Frontal cortex (tissue), 3 donors: ENCODE measurements at regions not wholly inside any gene's neighbourhood (a gene's known extent, or its start where the extent isn't known, plus 50 kb on each side); places are given as distances from the start of the nearest gene placed in this dataset.
A peak's percentile ranks its signal among the peaks of the same experiment; 100 is the strongest.
"Not testable (repeated sequence)": the region's sequence is repeated elsewhere in the genome, so short reads cannot be mapped to it uniquely, and the experiment has no call there.

Experiments used
- DNase-seq, 2 donors: peaks; one replicate each; pipeline ENCODE4 v3.0.0; 2012; ENCODE audit warnings: low spot score in 2 of 2
- FAIRE-seq: peaks from 2 replicates; lab custom pipeline; 2012; peaks lifted over from hg19 to GRCh38; lab: Jason Lieb, UNC
- donor health status: control.
- donor health status: control.
- donor health status: control.

DNA sequence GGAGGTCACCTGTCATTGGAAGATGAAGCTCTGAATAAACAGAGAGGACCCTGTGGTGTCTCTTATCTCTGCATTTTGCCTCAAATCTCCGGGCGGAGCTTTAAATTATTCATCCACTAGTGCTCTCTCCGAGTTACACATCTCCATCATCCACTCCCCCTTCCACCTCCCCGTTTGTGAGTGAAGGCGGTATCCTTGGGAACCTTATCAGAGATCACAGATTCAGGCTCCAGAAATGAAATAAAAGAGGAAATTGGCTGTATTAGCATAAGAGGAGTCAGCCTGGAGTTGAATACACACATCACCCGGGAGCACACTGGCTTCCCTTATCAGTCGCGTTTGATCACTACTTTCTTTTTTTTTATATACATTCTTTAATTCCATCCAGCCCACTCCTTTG, 1184.8 kb downstream of the GATA3 start:
- DNase-seq (no peak), FAIRE-seq (no peak)

DNA sequence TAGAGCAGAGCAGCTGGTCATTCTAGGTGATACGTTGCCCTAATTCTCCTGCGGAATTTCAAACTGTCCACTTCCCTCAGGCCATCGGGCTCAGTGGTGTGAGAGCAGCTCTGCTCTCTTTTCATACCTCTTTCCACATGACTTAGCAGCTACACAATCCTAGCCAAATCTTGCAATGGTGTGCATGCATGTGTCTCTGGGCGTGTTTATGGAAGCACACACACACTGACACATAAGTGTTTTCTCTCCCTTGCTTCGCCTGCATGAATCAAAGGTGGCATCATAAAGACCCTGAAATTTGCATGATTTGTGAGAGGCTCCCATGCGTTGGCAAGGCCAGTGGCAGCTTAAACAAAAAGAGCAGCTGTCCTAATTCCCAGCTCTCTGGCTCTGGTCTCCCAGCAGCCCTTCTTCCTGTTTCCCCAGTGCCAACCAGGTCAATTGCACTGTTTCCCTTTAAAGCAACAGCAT, 1189.5 kb downstream of the GATA3 start:
- FAIRE-seq: no peak
- DNase-seq: peak in 1 of 2 donors; percentile 2

DNA sequence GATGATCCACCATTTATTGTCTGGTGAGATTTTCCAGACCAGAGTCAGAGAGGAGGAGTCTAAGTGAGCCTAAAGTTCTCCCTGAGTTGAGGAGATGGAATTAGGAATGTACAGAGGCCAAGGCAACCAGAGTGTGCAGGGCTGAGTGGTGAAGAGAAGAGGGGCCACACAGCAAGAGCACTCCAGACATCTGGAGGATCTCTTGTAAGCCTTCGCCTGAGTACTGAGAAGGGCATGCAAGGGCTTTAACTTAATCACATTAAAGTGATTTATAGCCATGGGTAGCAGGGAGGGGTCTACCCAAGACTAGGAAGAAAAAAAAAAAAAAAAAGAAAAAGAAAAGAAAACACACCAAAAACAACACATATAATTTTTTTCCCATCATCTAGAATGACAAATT, 1190.4 kb downstream of the GATA3 start:
- DNase-seq (no peak), FAIRE-seq (no peak)

DNA sequence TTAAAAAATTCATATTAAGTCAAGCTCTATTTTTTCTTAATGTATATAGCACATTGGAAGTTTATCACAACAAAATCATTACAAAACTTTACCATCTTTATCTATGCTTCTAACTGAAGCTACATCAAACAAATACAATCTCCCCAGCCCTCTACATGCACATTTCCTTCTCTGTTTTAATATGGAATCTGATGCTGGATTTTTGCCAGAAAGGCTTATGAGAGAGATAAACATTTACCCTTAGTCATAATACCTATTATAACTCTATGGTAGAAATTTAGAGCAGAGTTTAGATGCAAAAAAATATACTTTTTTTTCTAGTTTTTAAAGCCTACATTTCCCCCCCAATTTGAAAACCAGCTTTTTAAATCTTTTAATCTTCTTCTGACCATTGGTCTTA, 1198.6 kb downstream of the GATA3 start:
- DNase-seq (no peak), FAIRE-seq (no peak)

DNA sequence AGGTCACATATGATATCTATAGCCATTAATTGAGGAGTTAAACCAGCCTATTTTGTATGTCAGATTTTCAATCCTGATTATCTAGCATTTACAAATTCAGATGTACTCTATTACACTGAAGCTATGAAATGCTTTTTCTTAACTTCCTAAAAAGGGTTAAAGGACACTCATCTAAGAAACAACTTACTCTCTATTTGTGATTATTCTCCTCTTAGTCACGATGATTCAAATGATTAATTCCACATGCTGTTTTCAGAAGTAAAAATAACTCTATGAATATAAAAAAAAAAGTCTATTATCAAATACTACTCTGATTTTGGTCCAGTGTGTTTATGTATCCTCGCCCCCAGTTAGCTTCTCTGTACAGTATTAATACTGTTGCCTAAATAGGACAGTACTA, 1199.9 kb downstream of the GATA3 start:
- FAIRE-seq (no peak), DNase-seq (no peak)

DNA sequence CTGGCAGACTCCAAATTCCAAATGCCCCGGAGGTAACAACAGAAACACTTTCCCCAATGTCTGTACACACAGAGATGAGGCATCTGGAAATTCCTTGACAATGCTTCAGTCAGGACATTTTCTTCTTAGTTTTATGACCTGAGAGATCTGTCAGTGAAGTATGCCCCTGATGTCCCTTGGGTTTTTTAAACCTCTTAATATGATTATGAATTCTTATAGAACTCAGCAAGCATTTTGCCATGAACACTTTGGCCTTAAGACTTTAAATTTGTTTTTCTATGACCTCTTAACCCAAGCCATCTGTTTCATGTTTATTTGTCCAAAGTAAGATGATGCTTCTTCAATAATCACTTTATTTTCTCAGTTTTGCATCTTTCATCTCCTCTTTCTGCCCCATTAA, 1206.2 kb downstream of the GATA3 start:
- FAIRE-seq (no peak), DNase-seq (no peak)

DNA sequence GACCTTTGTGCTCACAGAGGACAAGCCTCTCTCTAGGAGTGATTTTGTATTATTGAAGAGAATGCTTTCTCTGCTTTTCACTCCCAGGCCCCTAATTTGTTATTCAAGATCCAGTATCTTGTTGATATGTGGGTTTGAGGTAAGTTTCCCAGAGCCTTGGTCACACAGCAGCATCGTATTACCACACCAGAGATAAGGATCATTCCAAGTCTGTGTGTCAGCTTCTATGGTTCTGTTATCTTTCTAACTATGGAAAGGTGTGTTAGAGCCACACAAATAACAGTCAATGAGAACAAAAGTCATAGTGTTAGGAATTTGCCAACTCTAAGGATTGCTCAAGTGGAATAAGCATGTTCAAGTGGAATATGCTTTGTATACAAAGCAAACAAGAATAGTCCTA, 1208.3 kb downstream of the GATA3 start:
- no peak for FAIRE-seq
- DNase-seq: no peak

- FAIRE-seq (no peak), DNase-seq (no peak)
Measured at GRCh38 chr10:9268176-9268575, 1213.7 kb downstream of the GATA3 start.

GRCh38 chr10:9273126-9273833, 1218.8 kb downstream of the GATA3 start:
- not testable (repeated sequence) for FAIRE-seq, DNase-seq

DNA sequence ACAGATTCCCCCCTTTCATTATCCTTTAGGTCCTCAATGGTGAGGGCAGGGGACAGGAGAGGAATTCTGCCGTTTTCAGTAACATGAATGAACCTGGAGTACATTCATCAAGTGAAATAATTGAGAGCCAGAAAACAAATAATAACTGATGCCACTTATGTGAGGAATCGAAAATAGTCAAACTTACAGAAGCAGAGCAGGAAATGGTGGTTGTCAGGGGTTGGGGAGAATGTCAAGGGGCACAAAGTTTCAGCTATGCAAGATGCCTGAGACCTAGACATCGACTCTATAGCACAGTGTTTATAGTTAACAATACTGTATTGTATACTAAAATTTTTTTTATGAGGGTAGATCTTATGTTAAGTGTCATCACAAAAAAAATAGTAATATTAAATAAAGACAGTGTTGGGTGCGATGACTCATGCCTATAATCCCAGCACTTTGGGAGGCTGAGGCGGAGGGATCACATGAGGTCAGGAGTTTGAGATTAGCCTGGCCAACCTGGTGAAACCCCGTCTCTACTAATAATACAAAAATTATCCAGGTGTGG, 1219.8 kb downstream of the GATA3 start:
- no peak for DNase-seq
- FAIRE-seq: no peak

- DNase-seq (no peak), FAIRE-seq (no peak)
Measured at GRCh38 chr10:9275861-9276260, 1221.4 kb downstream of the GATA3 start.

DNA sequence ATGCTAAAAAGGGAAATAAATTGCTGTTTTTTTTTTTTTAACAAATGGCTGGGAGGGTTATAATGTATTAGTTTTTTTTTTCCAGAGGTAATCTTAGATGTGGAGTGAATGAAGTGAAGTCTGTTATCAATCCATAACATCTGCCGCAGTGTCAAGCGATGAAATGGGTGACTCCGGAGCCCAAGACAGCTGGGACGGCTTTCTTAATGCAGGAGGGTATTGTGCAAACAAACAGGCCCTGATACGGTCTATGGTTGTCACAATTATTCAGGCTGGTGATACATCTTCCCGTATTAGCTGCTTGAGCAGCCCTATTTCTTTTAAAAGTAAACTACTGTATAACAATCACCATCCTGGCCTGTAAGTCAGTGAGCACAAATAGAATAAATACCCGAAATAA, 1231.2 kb downstream of the GATA3 start:
- FAIRE-seq: no peak
- DNase-seq: no peak

GRCh38 chr10:9289811-9290210, 1235.3 kb downstream of the GATA3 start:
- no peak for FAIRE-seq
- no peak for DNase-seq

- DNase-seq (no peak), FAIRE-seq (no peak)
Measured at GRCh38 chr10:9291081-9291480, 1236.6 kb downstream of the GATA3 start.

DNA sequence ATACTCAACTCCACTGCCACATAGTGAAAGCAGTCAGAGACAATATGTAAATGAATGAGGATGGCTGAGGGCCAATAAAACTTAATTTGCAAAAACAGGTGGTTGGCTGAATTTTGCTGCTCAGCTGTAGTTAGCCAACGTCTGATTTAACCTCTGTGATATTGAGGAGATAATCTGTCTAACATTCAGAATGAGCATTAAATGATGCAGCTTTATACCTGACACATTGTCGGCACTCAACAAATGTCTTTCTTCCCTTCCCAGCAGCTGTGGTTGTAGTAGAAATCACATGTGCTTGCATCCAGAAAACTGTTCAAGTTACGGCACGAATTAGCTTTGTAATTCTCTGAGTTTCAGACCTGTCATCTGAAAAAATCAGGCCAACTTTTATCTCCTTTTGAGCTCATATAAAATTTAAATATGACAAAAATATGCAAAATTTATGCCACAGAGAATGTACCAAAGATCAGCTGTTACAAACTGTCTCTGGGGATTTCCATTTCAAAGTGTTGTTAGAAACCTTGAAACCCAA, 1239.7 kb downstream of the GATA3 start:
- DNase-seq (no peak), FAIRE-seq (no peak)

DNA sequence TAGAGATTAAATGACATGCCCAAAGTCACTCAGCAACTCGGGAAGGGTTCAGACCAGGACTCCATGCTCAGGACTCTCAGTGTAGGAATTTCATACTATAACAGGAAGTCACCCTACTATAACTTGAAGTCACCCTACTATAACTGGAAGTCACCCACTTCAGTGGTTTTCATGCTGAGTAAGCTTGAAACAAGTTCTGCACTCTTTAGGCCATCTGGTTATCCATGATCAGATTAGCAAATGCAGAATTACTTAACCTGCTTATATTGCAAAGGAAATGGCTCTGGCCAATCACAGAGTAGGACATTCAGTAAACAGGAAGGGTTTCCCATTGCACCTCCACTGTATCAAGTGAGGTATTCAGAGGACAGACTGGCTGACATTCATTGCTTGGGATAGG, 1240.4 kb downstream of the GATA3 start:
- FAIRE-seq (no peak), DNase-seq (no peak)

DNA sequence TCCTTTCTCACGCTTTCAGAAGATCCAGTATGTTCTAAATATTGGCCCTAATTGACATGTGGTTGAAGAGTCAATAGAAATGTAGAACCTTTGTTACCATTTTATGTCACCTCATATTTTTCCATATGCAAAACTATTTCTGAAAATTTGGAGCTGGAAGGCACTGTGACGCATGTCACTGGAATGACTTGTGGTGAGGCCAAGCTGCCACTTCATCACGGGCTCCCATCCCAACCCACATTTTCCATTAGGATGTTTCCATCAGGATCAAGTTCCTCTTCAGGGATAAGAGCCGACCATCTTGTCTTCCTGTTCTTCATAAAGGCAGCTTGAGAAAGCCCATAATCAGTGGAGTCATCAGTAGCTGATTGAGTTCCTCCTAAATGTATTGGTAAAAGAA, 1241.7 kb downstream of the GATA3 start:
- FAIRE-seq (no peak), DNase-seq (no peak)

GRCh38 chr10:9297580-9297979, 1243.1 kb downstream of the GATA3 start:
- FAIRE-seq: no peak
- DNase-seq: no peak

DNA sequence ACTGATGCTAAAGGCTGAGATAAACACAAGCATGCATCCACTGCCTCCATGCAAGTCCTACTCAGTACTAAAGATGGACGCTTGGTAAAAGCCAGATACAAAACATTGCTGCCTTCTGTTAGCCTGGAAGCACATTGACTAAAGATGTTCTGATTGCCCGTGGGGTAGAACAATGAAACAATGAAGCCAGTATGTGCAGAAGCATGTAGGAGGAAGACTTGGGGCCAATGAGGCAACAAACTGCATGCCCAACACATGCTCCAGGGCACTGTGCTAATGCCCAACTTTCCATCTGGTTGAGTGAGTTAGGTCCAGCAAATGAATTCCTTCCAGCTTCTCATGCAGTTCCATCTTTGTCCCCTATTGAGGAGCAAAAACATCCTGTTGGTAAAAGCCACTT, 1245.5 kb downstream of the GATA3 start:
- FAIRE-seq (no peak), DNase-seq (no peak)

DNA sequence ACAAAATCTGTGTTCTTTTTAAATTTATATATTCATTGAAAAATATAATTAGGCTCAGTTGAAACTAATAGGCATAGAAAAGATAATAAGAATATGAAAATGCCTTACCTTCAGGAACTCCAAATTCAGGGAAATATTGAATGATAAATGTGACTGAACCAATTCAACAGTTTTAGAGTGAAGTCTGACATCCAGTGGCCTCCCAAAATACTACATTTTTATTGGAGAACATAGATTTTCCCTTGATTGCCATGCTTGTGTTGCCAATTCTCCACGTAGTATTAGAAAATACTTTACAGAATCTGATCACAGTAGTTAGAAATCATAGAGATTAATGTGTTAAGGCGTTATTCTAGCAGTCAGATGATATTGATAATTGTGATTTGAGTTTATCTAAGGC, 1246.7 kb downstream of the GATA3 start:
- no peak for DNase-seq
- peak; percentile 74 for FAIRE-seq

GRCh38 chr10:9301554-9301953, 1247.1 kb downstream of the GATA3 start:
- no peak for FAIRE-seq
- no peak for DNase-seq
